Anterior cingulate cortex (tissue), 58 donors: ENCODE measurements at regions not wholly inside any gene's neighbourhood (a gene's known extent, or its start where the extent isn't known, plus 50 kb on each side); places are given as distances from the start of the nearest gene placed in this dataset.
A peak's percentile ranks its signal among the peaks of the same experiment; 100 is the strongest.

Source experiments
- DNase-seq, 58 donors: peaks; one replicate each; lab custom pipeline; 2025; lab: John Stamatoyannopoulos, UW

- no peak for DNase-seq
Observed at GRCh38 chr6:76453270-76453669, 380.8 kb upstream of the IMPG1 start.

- DNase-seq, result no peak
Observed at GRCh38 chr6:76451926-76452709, 379.7 kb upstream of the IMPG1 start.

GRCh38 chr6:76448109-76448508 is 375.6 kb upstream of the IMPG1 start:
- DNase-seq, result no peak

- DNase-seq, result no peak
Observed at GRCh38 chr6:76441875-76442274, 369.4 kb upstream of the IMPG1 start.

GRCh38 chr6:76439811-76440210 is 367.3 kb upstream of the IMPG1 start:
- no peak for DNase-seq

GRCh38 chr6:76438768-76439167 is 366.3 kb upstream of the IMPG1 start:
- DNase-seq, result no peak

- peak in 2 of 58 donors; percentile 3 to 4 for DNase-seq
Observed at GRCh38 chr6:76435174-76435573, 362.7 kb upstream of the IMPG1 start.

- DNase-seq, result no peak
Observed at GRCh38 chr6:76422511-76423213, 350.2 kb upstream of the IMPG1 start.

- no peak for DNase-seq
Observed at GRCh38 chr6:76420094-76420493, 347.6 kb upstream of the IMPG1 start.

- no peak for DNase-seq
Observed at GRCh38 chr6:76418560-76419223, 346.2 kb upstream of the IMPG1 start.

GRCh38 chr6:76416821-76417605 is 344.6 kb upstream of the IMPG1 start:
- no peak for DNase-seq

- no peak for DNase-seq
Observed at GRCh38 chr6:76403064-76403463, 330.6 kb upstream of the IMPG1 start.

- DNase-seq, result no peak
Observed at GRCh38 chr6:76397966-76398365, 325.5 kb upstream of the IMPG1 start.

GRCh38 chr6:76382201-76382600 is 309.7 kb upstream of the IMPG1 start:
- DNase-seq, result no peak

GRCh38 chr6:76381612-76382011 is 309.1 kb upstream of the IMPG1 start:
- DNase-seq, result no peak

- DNase-seq, result no peak
Observed at GRCh38 chr6:76351275-76351674, 278.8 kb upstream of the IMPG1 start.

- no peak for DNase-seq
Observed at GRCh38 chr6:76347539-76347938, 275.1 kb upstream of the IMPG1 start.

GRCh38 chr6:76342611-76343160 is 270.2 kb upstream of the IMPG1 start:
- no peak for DNase-seq

- no peak for DNase-seq
Observed at GRCh38 chr6:76330031-76330430, 257.6 kb upstream of the IMPG1 start.

- DNase-seq, result no peak
Observed at GRCh38 chr6:76326871-76327270, 254.4 kb upstream of the IMPG1 start.
